Endothelial cell of umbilical vein (primary cell): ENCODE measurements at regions not wholly inside any gene's neighbourhood (a gene's known extent, or its start where the extent isn't known, plus 50 kb on each side); places are given as distances from the start of the nearest gene placed in this dataset.
"Not testable (repeated sequence)": the region's sequence is repeated elsewhere in the genome, so short reads cannot be mapped to it uniquely, and the experiment has no call there.

Experiments used
- BruUV-seq: library from RNA; stranded (reverse); fragments of 400-500 nt; replicated peaks from 2 replicates; lab custom pipeline; 2021; lab: Mats Ljungman, UMichigan
- CTCF ChIA-PET: fragments of 300-600, 350-600 bp; sonication (Branson Sonifier 250); formaldehyde crosslinking; loops from one replicate; lab custom pipeline; 2021; ENCODE audit warnings: antibody characterized with exemption, inconsistent platforms; lab: Charles Lee
- POLR2A ChIA-PET: fragments of 300-600, 350-600 bp; sonication (Branson Sonifier 250); formaldehyde crosslinking; loops from one replicate; lab custom pipeline; 2021; ENCODE audit warnings: antibody characterized with exemption, inconsistent platforms; lab: Charles Lee
- DNase-seq: peaks from one replicate; pipeline ENCODE4 v3.0.0-alpha.2; 2011; ENCODE audit warnings: low read depth, low spot score
- FAIRE-seq: peaks from 2 replicates; lab custom pipeline; 2011; peaks lifted over from hg19 to GRCh38; lab: Jason Lieb, UNC
- H2AFZ ChIP-seq: 2 replicates; pipeline ENCODE4 v1.6.0; 2012; ENCODE audit warnings: low read depth, low read length, control low read depth, inconsistent platforms
- H3K27ac ChIP-seq: 2 replicates; pipeline ENCODE4 v1.5.1; 2011; ENCODE audit warnings: low read depth, mild to moderate bottlenecking, control low read depth, low read length, moderate library complexity; ENCODE audit not compliant: insufficient read depth
- H3K27me3 ChIP-seq, 2 experiments: 2 replicates each; pipeline versions ENCODE4 v1.6.0 to v1.6.1; 2011; ENCODE audit warnings: low read length in 2 of 2, mixed read lengths in 1 of 2; ENCODE audit not compliant: control insufficient read depth in 2 of 2, insufficient read depth in 2 of 2
- H3K36me3 ChIP-seq, 2 experiments: 2 replicates in 1 of 2; 3 replicates in 1 of 2; pipeline ENCODE4 v1.5.1; 2011; ENCODE audit warnings: low read length in 2 of 2, mild to moderate bottlenecking in 1 of 2, moderate library complexity in 1 of 2; ENCODE audit not compliant: control insufficient read depth in 2 of 2, insufficient read depth in 2 of 2; ENCODE audit errors: extremely low read depth in 1 of 2
- H3K4me1 ChIP-seq: 3 replicates; pipeline ENCODE4 v1.5.1; 2011; ENCODE audit warnings: mild to moderate bottlenecking, low read length; ENCODE audit not compliant: control insufficient read depth, insufficient read depth; ENCODE audit errors: extremely low read depth
- H3K4me2 ChIP-seq: 2 replicates; pipeline ENCODE4 v1.6.1; 2011; ENCODE audit warnings: low read length, control low read depth, mixed read lengths; ENCODE audit not compliant: insufficient read depth
- H3K4me3 ChIP-seq, 3 experiments: fragments of 200-600 bp in 1 of 3; sonication (generic), shearing (Covaris generic) in 1 of 3; replicated peaks in 1 of 3; 2 replicates each; pipeline ENCODE4 v1.5.1; 2011 to 2016; ENCODE audit warnings: control low read depth in 3 of 3, low read length in 3 of 3, mild to moderate bottlenecking in 2 of 3, inconsistent platforms in 1 of 3, low read depth in 1 of 3, moderate library complexity in 1 of 3; ENCODE audit not compliant: insufficient read depth in 1 of 3
- H3K79me2 ChIP-seq: 2 replicates; pipeline ENCODE4 v1.6.0; 2012; ENCODE audit warnings: low read length, inconsistent platforms; ENCODE audit not compliant: control insufficient read depth, insufficient read depth
- H3K9ac ChIP-seq: replicated peaks from 2 replicates; pipeline ENCODE3; 2011; ENCODE audit warnings: low read length, control low read depth; ENCODE audit not compliant: insufficient read depth; ENCODE audit errors: extremely low read depth
- H3K9me1 ChIP-seq: replicated peaks from 3 replicates; pipeline ENCODE4 v1.6.0; 2011; ENCODE audit warnings: mild to moderate bottlenecking, low read length; ENCODE audit not compliant: control insufficient read depth, insufficient read depth; ENCODE audit errors: extremely low read depth
- H3K9me3 ChIP-seq: replicated peaks from 2 replicates; pipeline ENCODE4 v1.5.1; 2012; ENCODE audit warnings: low read length, inconsistent platforms; ENCODE audit not compliant: control insufficient read depth, insufficient read depth
- H4K20me1 ChIP-seq: replicated peaks from 2 replicates; pipeline ENCODE3; 2011; ENCODE audit warnings: mild to moderate bottlenecking, low read length; ENCODE audit not compliant: control insufficient read depth, insufficient read depth; ENCODE audit errors: extremely low read depth
- GATA2 ChIP-seq: IDR thresholded peaks from 2 replicates; pipeline ENCODE4 v1.7.0; 2011; ENCODE audit warnings: low read depth, mild to moderate bottlenecking, moderate library complexity, mixed read lengths, low read length; ENCODE audit not compliant: insufficient read length, insufficient read depth
- dilution Hi-C: fragments of 300-500 bp; cut with MboI; formaldehyde crosslinking; loops from one replicate; pipeline ENCODE4 v1.15.0; 2019; ENCODE audit warnings: low sequenced_read_pairs; ENCODE audit not compliant: extremely low pct_ligation_motif_present
- intact Hi-C: fragments of 100-400 bp; cut with micrococcal nuclease; formaldehyde crosslinking; loops from one replicate; pipeline ENCODE4 v1.10.0; 2022

DNA sequence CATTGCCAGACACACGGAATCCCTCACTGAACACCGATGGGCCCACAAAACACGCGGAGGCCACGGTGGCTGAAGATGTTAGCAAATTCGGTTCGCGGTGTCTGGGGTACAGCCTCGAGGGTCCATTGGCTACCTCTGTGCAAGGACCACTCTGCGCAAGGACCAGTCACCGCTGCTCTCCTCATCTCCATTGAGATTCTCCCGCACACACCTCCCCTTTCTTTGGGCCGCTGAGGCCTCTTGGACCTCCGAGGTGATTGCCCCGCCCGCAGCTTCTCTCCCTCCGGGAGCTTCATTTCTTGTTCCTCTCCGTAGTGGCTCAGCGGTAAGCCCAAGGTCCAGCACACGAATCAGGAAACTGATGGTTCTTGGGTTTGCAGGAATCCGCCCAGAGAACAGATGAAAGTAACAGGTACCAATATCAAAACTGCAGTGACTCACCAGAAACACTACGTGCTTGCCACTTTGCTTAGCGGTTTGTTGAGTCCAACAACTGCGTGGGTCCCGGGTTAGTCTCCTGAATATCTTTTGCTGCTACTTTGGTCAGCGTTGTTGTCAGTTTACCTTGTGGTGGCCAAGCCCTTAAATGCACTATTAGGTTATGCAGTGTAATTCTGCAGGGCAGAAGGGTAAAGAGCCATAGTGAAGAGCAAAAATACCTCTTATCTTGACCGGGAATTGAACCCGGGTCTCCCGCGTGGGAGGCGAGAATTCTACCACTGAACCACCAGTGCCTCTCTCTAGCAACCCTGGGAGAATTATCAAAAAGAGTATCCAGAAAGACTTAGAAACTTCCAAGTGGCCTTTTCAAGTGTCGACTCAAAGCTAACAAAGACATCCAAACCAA, 126.8 kb downstream of the PPIAL4A start:
- H3K79me2 ChIP-seq, H3K9ac ChIP-seq, H3K4me3 ChIP-seq, H3K9me3 ChIP-seq, CTCF ChIA-PET, dilution Hi-C loops, H3K27me3 ChIP-seq, H3K9me1 ChIP-seq, H4K20me1 ChIP-seq, H2AFZ ChIP-seq, POLR2A ChIA-PET, H3K4me1 ChIP-seq, FAIRE-seq, H3K4me2 ChIP-seq, intact Hi-C loops, H3K36me3 ChIP-seq, H3K27ac ChIP-seq: not testable (repeated sequence)
- peak; percentile 85 for DNase-seq
- TF ChIP-seq GATA2: peak; percentile 11
- TSS peak; percentile 100 for BruUV-seq

DNA sequence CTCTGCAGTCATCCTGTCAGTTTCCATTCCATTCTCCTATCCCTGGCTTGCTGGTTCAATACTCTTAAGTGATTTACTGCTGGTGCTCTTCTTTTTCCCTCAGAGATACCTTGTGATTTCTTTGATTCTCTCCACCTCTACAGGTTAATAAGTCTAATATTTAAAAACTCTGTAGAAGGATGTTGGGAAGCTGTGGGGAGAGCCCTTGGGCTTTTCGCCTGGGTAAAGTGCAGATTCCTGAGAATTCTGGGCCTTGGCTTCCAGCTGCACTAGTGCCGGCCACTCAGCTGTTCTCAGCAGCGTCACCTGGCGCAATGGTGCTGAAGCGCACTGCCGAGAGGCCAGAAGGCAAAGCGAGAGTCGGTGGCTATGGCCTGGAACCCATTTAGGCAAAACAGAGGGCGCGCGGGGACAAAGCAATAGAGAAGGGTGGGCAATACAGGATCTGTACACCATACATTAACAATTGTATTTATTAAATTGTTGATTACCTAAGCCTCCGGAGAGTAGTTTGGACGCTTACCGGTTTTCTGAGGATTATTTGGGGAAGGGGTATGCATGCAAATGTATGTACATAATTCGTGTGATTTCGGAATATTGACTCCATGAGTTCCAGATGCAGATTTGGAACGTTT, 130.3 kb downstream of the PPIAL4A start:
- H3K4me3 ChIP-seq, H3K4me1 ChIP-seq, BruUV-seq, DNase-seq, H3K36me3 ChIP-seq, H3K79me2 ChIP-seq, H3K4me2 ChIP-seq, dilution Hi-C loops, H3K9ac ChIP-seq, POLR2A ChIA-PET, H2AFZ ChIP-seq, H3K9me1 ChIP-seq, H3K9me3 ChIP-seq, FAIRE-seq, intact Hi-C loops, H4K20me1 ChIP-seq, H3K27ac ChIP-seq, CTCF ChIA-PET, H3K27me3 ChIP-seq: not testable (repeated sequence)

- H3K9ac ChIP-seq, dilution Hi-C loops, POLR2A ChIA-PET, H3K27me3 ChIP-seq, H3K36me3 ChIP-seq, H2AFZ ChIP-seq, H3K4me2 ChIP-seq, CTCF ChIA-PET, FAIRE-seq, H3K4me1 ChIP-seq, intact Hi-C loops, H3K9me3 ChIP-seq, H3K9me1 ChIP-seq, H3K27ac ChIP-seq, H3K79me2 ChIP-seq, H4K20me1 ChIP-seq, BruUV-seq: not testable (repeated sequence)
- DNase-seq: peak; percentile 60
- peak overlapping the region; percentile 24 to 32 (median 25) for H3K4me3 ChIP-seq
Measured at GRCh38 chr1:121020350-121021236, 131.0 kb downstream of the PPIAL4A start.
